ENCODE measurements at regions not wholly inside any gene's neighbourhood (a gene's known extent, or its start where the extent isn't known, plus 50 kb on each side); places are given as distances from the start of the nearest gene placed in this dataset.

DNA sequence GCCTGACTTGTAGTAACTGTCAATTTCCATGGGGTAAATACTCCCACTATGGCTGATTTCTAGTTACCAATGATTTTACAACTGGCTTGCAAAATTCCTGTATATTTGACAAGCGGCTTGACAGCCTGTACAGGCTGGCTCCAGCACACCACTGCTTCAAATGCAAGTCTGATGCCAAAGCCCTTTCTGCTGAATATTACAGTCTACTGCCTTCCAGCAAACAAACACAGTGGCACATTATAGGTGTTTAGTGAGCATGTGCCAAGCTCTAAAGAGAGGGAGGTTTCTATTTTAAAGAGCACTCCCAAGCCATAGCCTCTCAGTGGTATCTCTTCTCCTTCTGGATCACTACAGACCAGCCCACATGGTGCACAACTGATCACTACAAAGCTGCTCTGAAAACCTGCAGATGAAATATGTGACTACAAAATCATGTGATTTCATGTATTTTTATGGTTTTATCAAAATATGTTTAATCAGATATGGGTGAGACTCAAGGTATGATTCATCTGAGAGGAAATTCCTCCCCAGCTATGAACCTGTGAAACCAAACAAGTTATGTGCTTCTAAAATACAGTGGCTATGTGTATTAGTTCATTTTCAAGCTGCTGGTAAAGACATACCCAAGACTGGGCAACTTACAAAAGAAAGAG is 101.5 kb downstream of the RPAP3 start:
- Histone ChIP-seq H3K79me2 (ENCODE audit: insufficient read depth) (no peaks in the 10 kb centered on the region), H2AFZ (ENCODE audit: low read depth) (no peak overlapping the region), H3K36me3 (replicated peaks in 1 of 2; ENCODE audit: control insufficient read depth in 1 of 2, insufficient read depth in 2 of 2, low read length in 1 of 2) (no peaks in the 10 kb centered on the region), H3F3A (replicated peaks; ENCODE audit: insufficient read depth) (no peaks in the 10 kb centered on the region), H3K4me1 (ENCODE audit: control insufficient read depth in 1 of 2, insufficient read depth in 2 of 2, low read depth in 1 of 2, low read length in 1 of 2) (no peaks in the 10 kb centered on the region), H3K9me2 (no peaks in the 10 kb centered on the region), H3K27ac (ENCODE audit: low read depth in 2 of 2, low read length in 1 of 2) (no peak overlapping the region), H3K4me2 (no peak overlapping the region), H3K9me3 (no peaks in the 10 kb centered on the region), H4K20me1 (ENCODE audit: insufficient read depth) (no peaks in the 10 kb centered on the region), H3K9ac (no peak overlapping the region), H3K27me3 (ENCODE audit: insufficient read depth) (no peaks in the 10 kb centered on the region), H3K4me3 (ENCODE audit: low read depth in 2 of 2, low read length in 1 of 2) (no peak overlapping the region)
- no peak for DNase-seq
- ChIA-PET POLR2A (no interaction called here), CTCF (interaction anchor here (0.8 to 1.3 kb wide), 2 partner anchors 11 to 83 kb away, joined by 3 to 5 read pairs; no protein-coding TSS in a partner anchor)
- no peak for TF ChIP-seq MEF2A (IDR thresholded peaks at IDR 0.05; ENCODE audit: borderline replicate concordance, low read depth)
- TF ChIP-seq FOXJ3 (CRISPR knock-in tag; IDR thresholded peaks at IDR 0.05), result no peak
- TF ChIP-seq FOSL2 (IDR thresholded peaks at IDR 0.05; ENCODE audit: borderline replicate concordance, low read depth), result no peak
- 25% methylated on average over 1 of the region's 1 CpG for WGBS (ENCODE audit: low lambda C conversion rate)

DNA sequence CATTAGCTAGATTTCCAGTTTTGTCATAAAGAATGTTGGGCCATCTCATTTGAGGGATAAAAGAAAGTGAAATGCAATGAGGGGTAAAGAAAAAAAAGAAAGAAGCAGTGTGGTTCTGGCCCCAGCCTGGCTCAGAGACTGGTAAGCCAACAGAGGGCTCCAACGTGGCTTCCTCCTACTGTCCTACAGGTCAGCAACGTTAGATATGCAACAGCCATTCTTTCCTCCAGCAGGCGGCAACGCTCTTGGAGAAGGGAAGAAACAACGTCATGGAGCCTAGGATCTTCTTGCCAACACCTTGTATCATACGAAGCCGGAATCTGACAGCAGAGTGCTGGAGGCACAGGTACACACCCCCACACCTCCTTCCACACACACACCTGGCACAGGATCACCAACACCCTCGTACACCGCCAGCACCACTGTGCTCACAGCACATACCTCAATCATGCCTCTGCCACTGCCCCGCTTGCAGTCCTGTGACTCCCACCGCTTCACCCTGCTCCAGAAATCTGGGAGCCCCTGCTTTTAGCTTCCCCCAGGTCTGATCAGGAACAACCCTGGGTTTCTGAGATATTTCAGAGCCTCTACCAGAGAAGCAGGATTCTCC is 102.8 kb downstream of the RPAP3 start:
- Histone ChIP-seq H3K27me3 (ENCODE audit: insufficient read depth) (no peaks in the 10 kb centered on the region), H3K36me3 (replicated peaks in 1 of 2; ENCODE audit: control insufficient read depth in 1 of 2, insufficient read depth in 2 of 2, low read length in 1 of 2) (no peaks in the 10 kb centered on the region), H3K9me2 (no peaks in the 10 kb centered on the region), H4K20me1 (ENCODE audit: insufficient read depth) (no peaks in the 10 kb centered on the region), H3K79me2 (ENCODE audit: insufficient read depth) (no peaks in the 10 kb centered on the region), H3K4me2 (no peak overlapping the region), H3K9ac (no peak overlapping the region), H2AFZ (ENCODE audit: low read depth) (no peak overlapping the region), H3K9me3 (no peaks in the 10 kb centered on the region), H3K4me3 (ENCODE audit: low read depth in 2 of 2, low read length in 1 of 2) (no peak overlapping the region), H3F3A (replicated peaks; ENCODE audit: insufficient read depth) (no peaks in the 10 kb centered on the region), H3K4me1 (ENCODE audit: control insufficient read depth in 1 of 2, insufficient read depth in 2 of 2, low read depth in 1 of 2, low read length in 1 of 2) (no peaks in the 10 kb centered on the region), H3K27ac (ENCODE audit: low read depth in 2 of 2, low read length in 1 of 2) (no peak overlapping the region)
- TF ChIP-seq FOSL2 (IDR thresholded peaks at IDR 0.05; ENCODE audit: borderline replicate concordance, low read depth), result no peak
- TF ChIP-seq NFIC (IDR thresholded peaks at IDR 0.05; ENCODE audit: borderline replicate concordance), result no peak
- TF ChIP-seq, protein P1, sequence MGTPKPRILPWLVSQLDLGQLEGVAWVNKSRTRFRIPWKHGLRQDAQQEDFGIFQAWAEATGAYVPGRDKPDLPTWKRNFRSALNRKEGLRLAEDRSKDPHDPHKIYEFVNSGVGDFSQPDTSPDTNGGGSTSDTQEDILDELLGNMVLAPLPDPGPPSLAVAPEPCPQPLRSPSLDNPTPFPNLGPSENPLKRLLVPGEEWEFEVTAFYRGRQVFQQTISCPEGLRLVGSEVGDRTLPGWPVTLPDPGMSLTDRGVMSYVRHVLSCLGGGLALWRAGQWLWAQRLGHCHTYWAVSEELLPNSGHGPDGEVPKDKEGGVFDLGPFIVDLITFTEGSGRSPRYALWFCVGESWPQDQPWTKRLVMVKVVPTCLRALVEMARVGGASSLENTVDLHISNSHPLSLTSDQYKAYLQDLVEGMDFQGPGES (IDR thresholded peaks at IDR 0.05; ENCODE audit: low read depth, low read length), result no peak
- TF ChIP-seq, protein P2, sequence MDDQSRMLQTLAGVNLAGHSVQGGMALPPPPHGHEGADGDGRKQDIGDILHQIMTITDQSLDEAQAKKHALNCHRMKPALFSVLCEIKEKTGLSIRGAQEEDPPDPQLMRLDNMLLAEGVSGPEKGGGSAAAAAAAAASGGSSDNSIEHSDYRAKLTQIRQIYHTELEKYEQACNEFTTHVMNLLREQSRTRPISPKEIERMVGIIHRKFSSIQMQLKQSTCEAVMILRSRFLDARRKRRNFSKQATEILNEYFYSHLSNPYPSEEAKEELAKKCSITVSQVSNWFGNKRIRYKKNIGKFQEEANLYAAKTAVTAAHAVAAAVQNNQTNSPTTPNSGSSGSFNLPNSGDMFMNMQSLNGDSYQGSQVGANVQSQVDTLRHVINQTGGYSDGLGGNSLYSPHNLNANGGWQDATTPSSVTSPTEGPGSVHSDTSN (IDR thresholded peaks at IDR 0.05), result no peak
- POLR2A ChIA-PET, result no interaction called here
- no peak for DNase-seq
- CTCF ChIA-PET, result interaction anchor here (0.8 to 1.3 kb wide), 2 partner anchors 12 to 84 kb away, joined by 3 to 5 read pairs; no protein-coding TSS in a partner anchor
- 63% methylated on average over 10 of the region's 11 CpGs for WGBS (ENCODE audit: low lambda C conversion rate)

DNA sequence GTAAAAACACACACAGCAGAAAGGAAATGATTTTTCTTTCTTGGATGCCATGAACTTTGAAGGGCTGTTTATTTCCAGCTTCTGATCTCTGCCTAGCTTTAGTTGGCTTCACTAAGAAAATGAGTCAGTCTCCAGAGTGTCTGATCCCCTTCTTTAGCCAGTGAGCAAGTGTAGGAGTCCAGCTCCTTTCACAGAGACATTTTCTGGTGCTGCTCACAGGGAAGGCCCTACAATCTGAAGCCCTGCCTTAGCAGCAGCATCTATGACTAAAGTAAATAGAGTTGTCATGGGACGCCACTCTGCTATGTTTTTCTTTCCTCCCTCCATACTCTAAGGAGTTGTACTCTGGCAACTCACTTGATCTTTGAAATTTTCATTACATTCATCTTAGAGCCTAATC is 103.5 kb downstream of the RPAP3 start:
- no peaks in the 10 kb centered on the region for H3K27me3 ChIP-seq (ENCODE audit: insufficient read depth)
- H3K9me2 ChIP-seq, result no peaks in the 10 kb centered on the region
- CTCF ChIA-PET, result no interaction called here
- no peaks in the 10 kb centered on the region for H3K36me3 ChIP-seq (replicated peaks in 1 of 2; ENCODE audit: control insufficient read depth in 1 of 2, insufficient read depth in 2 of 2, low read length in 1 of 2)
- DNase-seq, result no peak
- no peaks in the 10 kb centered on the region for H3K9me3 ChIP-seq
- no peaks in the 10 kb centered on the region for H4K20me1 ChIP-seq (ENCODE audit: insufficient read depth)
- H3K79me2 ChIP-seq (ENCODE audit: insufficient read depth), result no peaks in the 10 kb centered on the region
- H3F3A ChIP-seq (replicated peaks; ENCODE audit: insufficient read depth), result no peaks in the 10 kb centered on the region
- H3K4me1 ChIP-seq (ENCODE audit: control insufficient read depth in 1 of 2, insufficient read depth in 2 of 2, low read depth in 1 of 2, low read length in 1 of 2), result no peaks in the 10 kb centered on the region
- TF ChIP-seq, protein P3, sequence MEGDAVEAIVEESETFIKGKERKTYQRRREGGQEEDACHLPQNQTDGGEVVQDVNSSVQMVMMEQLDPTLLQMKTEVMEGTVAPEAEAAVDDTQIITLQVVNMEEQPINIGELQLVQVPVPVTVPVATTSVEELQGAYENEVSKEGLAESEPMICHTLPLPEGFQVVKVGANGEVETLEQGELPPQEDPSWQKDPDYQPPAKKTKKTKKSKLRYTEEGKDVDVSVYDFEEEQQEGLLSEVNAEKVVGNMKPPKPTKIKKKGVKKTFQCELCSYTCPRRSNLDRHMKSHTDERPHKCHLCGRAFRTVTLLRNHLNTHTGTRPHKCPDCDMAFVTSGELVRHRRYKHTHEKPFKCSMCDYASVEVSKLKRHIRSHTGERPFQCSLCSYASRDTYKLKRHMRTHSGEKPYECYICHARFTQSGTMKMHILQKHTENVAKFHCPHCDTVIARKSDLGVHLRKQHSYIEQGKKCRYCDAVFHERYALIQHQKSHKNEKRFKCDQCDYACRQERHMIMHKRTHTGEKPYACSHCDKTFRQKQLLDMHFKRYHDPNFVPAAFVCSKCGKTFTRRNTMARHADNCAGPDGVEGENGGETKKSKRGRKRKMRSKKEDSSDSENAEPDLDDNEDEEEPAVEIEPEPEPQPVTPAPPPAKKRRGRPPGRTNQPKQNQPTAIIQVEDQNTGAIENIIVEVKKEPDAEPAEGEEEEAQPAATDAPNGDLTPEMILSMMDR (IDR thresholded peaks at IDR 0.05), result no peak
- no peak for TF ChIP-seq YY1 (IDR thresholded peaks at IDR 0.05; ENCODE audit: low read depth)
- no peak for TF ChIP-seq RXRA (IDR thresholded peaks at IDR 0.05; ENCODE audit: borderline replicate concordance, low read depth)
- TF ChIP-seq GABPA (IDR thresholded peaks at IDR 0.05; ENCODE audit: low read depth), result no peak
- WGBS (ENCODE audit: low lambda C conversion rate), result 95% methylated on average over 1 of the region's 1 CpG
- no peak overlapping the region for H2AFZ ChIP-seq (ENCODE audit: low read depth)
- POLR2A ChIA-PET, result no interaction called here
- no peak overlapping the region for H3K27ac ChIP-seq (ENCODE audit: low read depth in 2 of 2, low read length in 1 of 2)
- H3K4me2 ChIP-seq, result no peak overlapping the region
- H3K9ac ChIP-seq, result no peak overlapping the region
- no peak overlapping the region for H3K4me3 ChIP-seq (ENCODE audit: low read depth in 2 of 2, low read length in 1 of 2)

All from SK-N-SH (cell line).